ENCODE measurements at regions not wholly inside any gene's neighbourhood (a gene's known extent, or its start where the extent isn't known, plus 50 kb on each side); places are given as distances from the start of the nearest gene placed in this dataset.
"Not testable (repeated sequence)": the region's sequence is repeated elsewhere in the genome, so short reads cannot be mapped to it uniquely, and the experiment has no call there.

DNA sequence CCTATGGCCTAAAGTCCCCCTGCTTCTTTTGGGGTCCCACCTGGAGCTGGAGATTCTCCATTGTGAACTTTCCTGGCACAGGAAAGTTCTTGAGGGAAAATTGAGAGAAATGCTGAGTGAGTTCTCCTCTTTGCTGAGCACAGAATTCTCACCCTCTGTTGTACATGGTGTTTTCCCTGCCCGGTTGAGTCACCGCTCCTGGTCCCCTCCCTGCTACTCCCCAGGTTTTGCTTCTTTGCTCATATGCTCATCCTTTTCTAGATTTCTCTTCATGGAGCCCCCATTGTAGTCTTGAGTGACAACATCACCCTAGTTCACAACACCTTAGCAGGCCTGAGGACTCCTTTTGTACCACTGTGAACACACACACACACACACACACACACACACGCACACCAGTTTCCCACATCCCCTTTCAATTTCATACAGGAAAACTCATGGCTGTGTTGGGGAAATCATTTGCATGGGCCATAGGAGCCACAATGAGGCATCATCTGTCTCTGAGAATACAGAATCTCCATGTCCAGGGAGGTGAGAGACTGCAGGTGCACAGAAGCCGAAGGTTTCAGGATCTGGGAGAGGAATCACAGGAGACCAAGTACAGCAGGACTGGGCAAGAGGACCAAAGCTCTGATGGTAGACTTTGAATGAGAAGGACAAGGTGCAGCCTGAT is 585.3 kb downstream of the GOLGA6L6 start:
- no peak for TF ChIP-seq CTCF (IDR thresholded peaks at IDR 0.05)
- H3K79me2 ChIP-seq, result no peaks in the 10 kb centered on the region
- H3K9me3 ChIP-seq (ENCODE audit: control insufficient read depth, low read length), result no peaks in the 10 kb centered on the region
- H3K9ac ChIP-seq, result no peak overlapping the region
- no peaks in the 10 kb centered on the region for H3K27me3 ChIP-seq (ENCODE audit: control insufficient read depth, insufficient read depth, low read length)
- H3K36me3 ChIP-seq (ENCODE audit: control insufficient read depth, insufficient read depth, low read length), result no peaks in the 10 kb centered on the region
- no peak overlapping the region for H3K27ac ChIP-seq
- H3K4me3 ChIP-seq (ENCODE audit: low read depth, low read length), result no peak overlapping the region
- H2AFZ ChIP-seq, result no peak overlapping the region
- no peak overlapping the region for H3K4me2 ChIP-seq (ENCODE audit: low read length)
- H3K4me1 ChIP-seq, result no peaks in the 10 kb centered on the region

GRCh38 chr15:19944261-19944888 is 597.2 kb downstream of the GOLGA6L6 start:
- H3K9me3 ChIP-seq (ENCODE audit: control insufficient read depth, low read length), result no peaks in the 10 kb centered on the region
- no peak for TF ChIP-seq CTCF (IDR thresholded peaks at IDR 0.05)
- H2AFZ ChIP-seq, result no peak overlapping the region
- no peaks in the 10 kb centered on the region for H3K4me1 ChIP-seq
- H3K27ac ChIP-seq, result no peak overlapping the region
- H3K4me2 ChIP-seq (ENCODE audit: low read length), result no peak overlapping the region
- H3K9ac ChIP-seq, result no peak overlapping the region
- H3K27me3 ChIP-seq (ENCODE audit: control insufficient read depth, insufficient read depth, low read length), result no peaks in the 10 kb centered on the region
- no peak overlapping the region for H3K4me3 ChIP-seq (ENCODE audit: low read depth, low read length)
- no peaks in the 10 kb centered on the region for H3K79me2 ChIP-seq
- no peaks in the 10 kb centered on the region for H3K36me3 ChIP-seq (ENCODE audit: control insufficient read depth, insufficient read depth, low read length)

DNA sequence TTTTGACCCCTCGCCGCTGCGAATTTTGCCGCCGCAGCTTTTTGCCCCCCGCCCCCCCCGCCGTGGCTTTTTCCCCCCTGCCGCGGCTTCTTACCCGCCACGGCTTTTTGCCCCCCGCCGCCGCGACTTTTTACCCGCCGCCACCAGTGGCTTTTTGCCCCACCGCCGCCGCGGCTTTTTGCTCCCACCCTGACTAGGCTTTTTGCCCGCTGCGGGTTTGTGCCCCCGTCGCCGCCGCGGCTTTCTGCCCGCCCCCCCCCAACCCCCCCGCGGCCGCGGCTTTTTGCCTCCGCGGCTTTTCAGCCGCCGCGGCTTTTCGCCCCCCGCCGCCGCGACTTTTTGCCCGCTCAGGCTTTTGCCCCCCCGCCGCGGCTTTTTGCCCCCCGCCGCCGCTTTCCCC is 598.1 kb downstream of the GOLGA6L6 start:
- H3K9me3 ChIP-seq (ENCODE audit: control insufficient read depth, low read length), result no peaks in the 10 kb centered on the region

DNA sequence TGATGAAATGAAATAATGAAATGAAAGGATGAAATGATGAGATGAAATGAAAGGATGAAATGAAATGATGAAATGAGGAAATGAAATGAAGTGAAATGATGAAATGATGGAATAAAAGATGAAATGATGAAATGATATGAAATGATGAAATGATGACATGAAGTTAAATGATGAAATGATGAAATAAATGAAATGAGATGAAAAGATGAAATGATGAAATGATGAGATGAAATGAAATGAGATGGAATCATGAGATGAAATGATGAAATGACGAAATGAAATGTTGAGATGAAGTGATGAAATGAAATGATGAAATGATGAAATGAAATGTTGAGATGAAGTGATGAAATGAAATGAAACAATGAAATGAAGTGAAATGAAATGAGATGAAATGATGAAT is 638.3 kb downstream of the GOLGA6L6 start:
- not testable (repeated sequence) for H3K36me3 ChIP-seq (ENCODE audit: control insufficient read depth, insufficient read depth, low read length); H3K79me2 ChIP-seq; H3K27me3 ChIP-seq (ENCODE audit: control insufficient read depth, insufficient read depth, low read length); H3K4me3 ChIP-seq (ENCODE audit: low read depth, low read length); H2AFZ ChIP-seq; H3K4me1 ChIP-seq; H3K4me2 ChIP-seq (ENCODE audit: low read length); H3K27ac ChIP-seq; H3K9me3 ChIP-seq (ENCODE audit: control insufficient read depth, low read length); H3K9ac ChIP-seq

More for the DNA sequence above, 598.1 kb downstream of the GOLGA6L6 start:
- Histone ChIP-seq H3K79me2 (no peaks in the 10 kb centered on the region), H3K4me2 (ENCODE audit: low read length) (no peak overlapping the region), H3K36me3 (ENCODE audit: control insufficient read depth, insufficient read depth, low read length) (no peaks in the 10 kb centered on the region), H2AFZ (no peak overlapping the region), H3K4me3 (ENCODE audit: low read depth, low read length) (no peak overlapping the region), H3K4me1 (no peaks in the 10 kb centered on the region), H3K27ac (no peak overlapping the region), H3K27me3 (ENCODE audit: control insufficient read depth, insufficient read depth, low read length) (no peaks in the 10 kb centered on the region), H3K9ac (no peak overlapping the region)
- no peak for TF ChIP-seq CTCF (IDR thresholded peaks at IDR 0.05)

DNA sequence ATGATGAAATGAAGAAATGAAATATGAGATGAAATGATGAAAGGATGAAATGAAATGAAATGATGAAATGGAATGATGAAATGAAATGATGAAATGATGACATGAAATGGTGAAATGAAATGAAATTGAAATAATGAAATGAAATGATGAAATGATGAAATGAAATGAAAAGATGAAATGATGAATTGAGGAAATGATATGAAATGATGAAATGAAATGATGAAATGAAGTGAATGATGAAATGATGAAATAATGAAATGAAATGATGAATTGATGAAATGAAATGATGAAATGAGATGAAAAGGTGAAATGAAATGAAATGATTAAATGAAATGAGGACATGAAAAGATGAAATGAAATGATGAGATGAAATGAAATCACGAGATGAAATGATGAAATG is 639.2 kb downstream of the GOLGA6L6 start:
- not testable (repeated sequence) for H3K9me3 ChIP-seq (ENCODE audit: control insufficient read depth, low read length); H3K36me3 ChIP-seq (ENCODE audit: control insufficient read depth, insufficient read depth, low read length); H3K79me2 ChIP-seq; H3K4me2 ChIP-seq (ENCODE audit: low read length); H3K9ac ChIP-seq; H3K4me1 ChIP-seq; H2AFZ ChIP-seq; H3K27me3 ChIP-seq (ENCODE audit: control insufficient read depth, insufficient read depth, low read length); H3K4me3 ChIP-seq (ENCODE audit: low read depth, low read length); H3K27ac ChIP-seq

DNA sequence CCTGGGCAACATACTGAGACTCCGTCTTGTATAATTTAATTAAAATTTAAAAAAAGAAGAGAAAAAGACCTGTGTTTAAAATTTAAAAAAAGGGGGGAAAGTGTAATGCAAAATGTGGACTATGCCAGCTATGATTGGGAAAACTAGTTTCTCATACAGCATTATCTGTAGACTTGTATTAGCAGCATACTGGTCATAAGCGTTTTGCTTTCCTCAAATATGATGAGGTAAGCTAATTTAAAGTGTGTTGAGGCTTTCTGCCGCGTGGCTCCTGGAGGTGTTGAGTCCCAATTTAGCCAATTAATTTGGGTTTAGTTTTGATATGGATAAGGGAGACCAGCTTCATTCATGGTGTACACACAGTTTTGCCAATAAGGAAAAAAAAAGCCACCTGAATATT is 640.2 kb downstream of the GOLGA6L6 start:
- not testable (repeated sequence) for H3K27ac ChIP-seq; H3K79me2 ChIP-seq; H3K36me3 ChIP-seq (ENCODE audit: control insufficient read depth, insufficient read depth, low read length); H3K4me3 ChIP-seq (ENCODE audit: low read depth, low read length); H3K9ac ChIP-seq; H3K9me3 ChIP-seq (ENCODE audit: control insufficient read depth, low read length); H3K27me3 ChIP-seq (ENCODE audit: control insufficient read depth, insufficient read depth, low read length); H3K4me2 ChIP-seq (ENCODE audit: low read length); H2AFZ ChIP-seq; H3K4me1 ChIP-seq
